Keratinocyte (primary cell): ENCODE measurements at regions not wholly inside any gene's neighbourhood (a gene's known extent, or its start where the extent isn't known, plus 50 kb on each side); places are given as distances from the start of the nearest gene placed in this dataset.

Source experiments
- EZH2 ChIP-seq: IDR thresholded peaks from one replicate; pipeline ENCODE4 v1.6.1; 2012; ENCODE audit warnings: inconsistent platforms, mild to moderate bottlenecking, low read length, moderate library complexity
- TF ChIP-seq, protein P1 (sequence below), 3 experiments: IDR thresholded peaks in 1 of 3; conservative IDR thresholded peaks in 1 of 3; optimal IDR thresholded peaks in 1 of 3; 2 replicates in 2 of 3; 3 replicates in 1 of 3; pipeline versions ENCODE3 to v1.5.1; 2011; ENCODE audit warnings: low read length in 3 of 3, mild to moderate bottlenecking in 3 of 3, moderate library complexity in 2 of 3, control low read depth in 1 of 3, inconsistent platforms in 1 of 3; ENCODE audit not compliant: insufficient read depth in 2 of 3; ENCODE audit errors: extremely low read depth in 1 of 3

DNA sequence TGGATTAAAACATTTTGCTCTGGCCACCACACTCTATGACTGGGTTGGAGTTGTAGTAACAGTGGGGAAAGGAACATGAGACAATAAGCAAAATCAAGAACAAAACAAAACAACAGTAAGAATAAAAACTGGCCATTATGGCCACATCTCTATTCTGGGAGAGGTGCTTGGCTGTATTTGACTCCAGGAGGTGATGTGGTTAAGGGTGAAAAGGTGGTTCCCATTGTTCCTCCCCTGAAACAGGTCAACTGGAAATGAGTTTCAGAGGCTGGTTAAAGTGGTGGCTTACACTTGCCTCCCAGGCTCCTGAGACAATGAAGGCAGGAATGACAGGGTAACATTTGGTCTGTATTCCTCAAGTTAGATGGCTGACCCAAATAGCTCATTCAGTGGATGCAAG, 67.3 kb upstream of the FANCL start:
- TF ChIP-seq EZH2 = no peak
- TF ChIP-seq, protein P1, sequence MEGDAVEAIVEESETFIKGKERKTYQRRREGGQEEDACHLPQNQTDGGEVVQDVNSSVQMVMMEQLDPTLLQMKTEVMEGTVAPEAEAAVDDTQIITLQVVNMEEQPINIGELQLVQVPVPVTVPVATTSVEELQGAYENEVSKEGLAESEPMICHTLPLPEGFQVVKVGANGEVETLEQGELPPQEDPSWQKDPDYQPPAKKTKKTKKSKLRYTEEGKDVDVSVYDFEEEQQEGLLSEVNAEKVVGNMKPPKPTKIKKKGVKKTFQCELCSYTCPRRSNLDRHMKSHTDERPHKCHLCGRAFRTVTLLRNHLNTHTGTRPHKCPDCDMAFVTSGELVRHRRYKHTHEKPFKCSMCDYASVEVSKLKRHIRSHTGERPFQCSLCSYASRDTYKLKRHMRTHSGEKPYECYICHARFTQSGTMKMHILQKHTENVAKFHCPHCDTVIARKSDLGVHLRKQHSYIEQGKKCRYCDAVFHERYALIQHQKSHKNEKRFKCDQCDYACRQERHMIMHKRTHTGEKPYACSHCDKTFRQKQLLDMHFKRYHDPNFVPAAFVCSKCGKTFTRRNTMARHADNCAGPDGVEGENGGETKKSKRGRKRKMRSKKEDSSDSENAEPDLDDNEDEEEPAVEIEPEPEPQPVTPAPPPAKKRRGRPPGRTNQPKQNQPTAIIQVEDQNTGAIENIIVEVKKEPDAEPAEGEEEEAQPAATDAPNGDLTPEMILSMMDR (optimal IDR thresholded peaks at IDR 0.05 in 1 of 3, IDR thresholded peaks at IDR 0.05 in 1 of 3, conservative IDR thresholded peaks at IDR 0.05 in 1 of 3; ENCODE audit: extremely low read depth in 1 of 3, insufficient read depth in 2 of 3, low read length in 3 of 3) = no peak
